ENCODE measurements at regions not wholly inside any gene's neighbourhood (a gene's known extent, or its start where the extent isn't known, plus 50 kb on each side); places are given as distances from the start of the nearest gene placed in this dataset.

DNA sequence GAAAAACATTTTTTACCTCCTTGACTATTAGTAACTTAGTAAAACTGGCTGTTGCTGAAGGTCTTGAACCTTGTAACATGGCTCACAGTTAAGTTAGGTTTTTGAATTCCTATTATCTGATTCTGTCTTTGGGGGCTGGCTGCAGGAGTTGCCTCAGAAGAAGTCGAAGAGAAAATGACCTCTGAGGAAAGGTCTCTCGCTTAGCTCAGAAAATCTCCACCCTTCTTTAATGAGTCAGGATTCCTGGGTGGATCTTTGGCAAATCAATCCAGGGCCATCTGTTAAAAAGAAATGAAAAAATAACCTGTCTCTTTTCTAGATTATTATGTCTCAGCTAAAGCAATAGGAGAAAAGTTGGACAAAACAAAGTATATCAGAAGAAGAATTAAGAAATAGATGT lies 267.8 kb upstream of the SEMA3C start:
- no peak overlapping the region for H3K4me3 ChIP-seq (ENCODE audit: extremely low read depth in 1 of 4, insufficient read depth in 2 of 4, low read depth in 3 of 4, low read length in 4 of 4)
- no peak overlapping the region for H3K14ac ChIP-seq (ENCODE audit: insufficient read length)
- no peak overlapping the region for H3K56ac ChIP-seq (replicated peaks; ENCODE audit: insufficient read length, low read depth, low read length)
- H3K27me3 ChIP-seq (replicated peaks in 1 of 4; ENCODE audit: control insufficient read depth in 3 of 4, extremely low read depth in 1 of 4, insufficient read depth in 3 of 4, low read length in 3 of 4), result no peaks in the 10 kb centered on the region
- H3K9ac ChIP-seq (replicated peaks in 1 of 4; ENCODE audit: extremely low read depth in 1 of 4, low read depth in 3 of 4, low read length in 3 of 4), result no peak overlapping the region
- CTCF ChIA-PET (ENCODE audit: partially characterized antibody), result no interaction called here
- FAIRE-seq, result no peak
- no peak overlapping the region for H4K8ac ChIP-seq (ENCODE audit: extremely low read depth, insufficient read depth, low read length)
- no peak overlapping the region for H3K18ac ChIP-seq (ENCODE audit: extremely low read depth, low read length)
- no peaks in the 10 kb centered on the region for H3K79me1 ChIP-seq (ENCODE audit: low read depth, low read length)
- no peak overlapping the region for H2AK5ac ChIP-seq (ENCODE audit: low read depth, low read length)
- 100% methylated on average over 2 of the region's 2 CpGs; no CpG with 5 or more reads in 1 of the 2 experiments for WGBS, 2 experiments (ENCODE audit: extremely low coverage in 1 of 2, insufficient coverage in 1 of 2, insufficient read length in 1 of 2, insufficient replicate concordance in 2 of 2, low coverage in 1 of 2, low lambda C conversion rate in 2 of 2, missing lambda C conversion rate in 1 of 2)
- no peak overlapping the region for H2BK120ac ChIP-seq (replicated peaks; ENCODE audit: low read depth, low read length)
- H3K9me3 ChIP-seq (ENCODE audit: insufficient read depth in 2 of 2, low read depth in 1 of 2, low read length in 1 of 2), result peaks cover 5 to 13% of the 10 kb centered on the region in 2 experiments
- H2BK20ac ChIP-seq (ENCODE audit: low read length), result no peak overlapping the region
- no peaks in the 10 kb centered on the region for H3K4me1 ChIP-seq (replicated peaks in 1 of 4; ENCODE audit: control insufficient read depth in 3 of 4, insufficient read depth in 4 of 4, low read length in 3 of 4)
- H3K23ac ChIP-seq (ENCODE audit: insufficient read length), result no peak overlapping the region
- peaks cover 0 to under 1% (median 0%) of the 10 kb centered on the region in 4 experiments; a peak in 1 of 8 replicates for H3K36me3 ChIP-seq (ENCODE audit: control insufficient read depth in 2 of 4, insufficient read depth in 4 of 4, low read length in 3 of 4)
- H2AFZ ChIP-seq (ENCODE audit: low read length), result no peak overlapping the region
- no peaks in the 10 kb centered on the region for H3K23me2 ChIP-seq (ENCODE audit: low read depth, low read length)
- H2BK15ac ChIP-seq (ENCODE audit: low read length), result no peak overlapping the region
- POLR2A ChIA-PET (ENCODE audit: partially characterized antibody), result no interaction called here
- no peak overlapping the region for H3K27ac ChIP-seq (ENCODE audit: low read depth, low read length)
- DNase-seq (ENCODE audit: low read depth in 1 of 2, low spot score in 2 of 2), result no peak
- H4K20me1 ChIP-seq (replicated peaks in 1 of 2; ENCODE audit: control insufficient read depth in 1 of 2, insufficient read depth in 2 of 2, low read length in 2 of 2), result no peaks in the 10 kb centered on the region
- no peak overlapping the region for H3K4me2 ChIP-seq (ENCODE audit: insufficient read depth in 1 of 2, low read depth in 2 of 2, low read length in 2 of 2)
- H4K91ac ChIP-seq (replicated peaks; ENCODE audit: insufficient read length, low read length), result no peak overlapping the region
- H3K4ac ChIP-seq (replicated peaks; ENCODE audit: insufficient read length, low read depth, low read length), result no peak overlapping the region
- no peak overlapping the region for H2BK12ac ChIP-seq (ENCODE audit: low read depth, low read length)
- H3K79me2 ChIP-seq (ENCODE audit: control insufficient read depth in 1 of 2, insufficient read depth in 2 of 2, low read length in 2 of 2), result no peaks in the 10 kb centered on the region
- H2BK5ac ChIP-seq (ENCODE audit: low read depth, low read length), result no peak overlapping the region
- H4K5ac ChIP-seq (ENCODE audit: insufficient read length, low read depth, low read length), result no peak overlapping the region
- TF ChIP-seq EP300 (IDR thresholded peaks at IDR 0.05; ENCODE audit: borderline replicate concordance in 1 of 2, low read depth in 2 of 2, low read length in 2 of 2) (no peak), SIN3A (conservative IDR thresholded peaks at IDR 0.05 in 1 of 2, IDR thresholded peaks at IDR 0.05 in 1 of 2; ENCODE audit: low read depth in 1 of 2, low read length in 2 of 2) (no peak), NANOG (IDR thresholded peaks at IDR 0.05; ENCODE audit: insufficient read depth, low read depth, low read length, poor library complexity, severe bottlenecking) (no peak), CBX5 (IDR thresholded peaks at IDR 0.05; ENCODE audit: low read depth, low read length) (no peak), SIX5 (IDR thresholded peaks at IDR 0.05; ENCODE audit: low read depth, low read length) (no peak), RAD21 (IDR thresholded peaks at IDR 0.05 in 1 of 2, conservative IDR thresholded peaks at IDR 0.05 in 1 of 2; ENCODE audit: low read depth in 2 of 2, low read length in 2 of 2) (no peak), TEAD4 (IDR thresholded peaks at IDR 0.05; ENCODE audit: low read depth, low read length) (no peak), PHF8 (conservative IDR thresholded peaks at IDR 0.05; ENCODE audit: low read depth, low read length) (no peak), SUZ12 (IDR thresholded peaks at IDR 0.05; ENCODE audit: low read length) (no peak), FOSL1 (IDR thresholded peaks at IDR 0.05; ENCODE audit: insufficient read depth, low read depth, low read length) (no peak), TAF7 (optimal IDR thresholded peaks at IDR 0.05; ENCODE audit: borderline replicate concordance, low read depth, low read length) (no peak), KDM1A (IDR thresholded peaks at IDR 0.05; ENCODE audit: borderline replicate concordance, low read length) (no peak)
- TF ChIP-seq, protein P1, sequence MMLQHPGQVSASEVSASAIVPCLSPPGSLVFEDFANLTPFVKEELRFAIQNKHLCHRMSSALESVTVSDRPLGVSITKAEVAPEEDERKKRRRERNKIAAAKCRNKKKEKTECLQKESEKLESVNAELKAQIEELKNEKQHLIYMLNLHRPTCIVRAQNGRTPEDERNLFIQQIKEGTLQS (IDR thresholded peaks at IDR 0.05; ENCODE audit: insufficient read depth, low read depth, low read length), result no peak
